RPMI8226 (cell line): ENCODE measurements at regions not wholly inside any gene's neighbourhood (a gene's known extent, or its start where the extent isn't known, plus 50 kb on each side); places are given as distances from the start of the nearest gene placed in this dataset.

Source experiments
- DNase-seq: peaks from one replicate; pipeline ENCODE4 v3.0.0-alpha.2; 2015

GRCh38 chr10:118246332-118247295 lies 95.5 kb downstream of the FAM204A start:
- DNase-seq = no peak

DNA sequence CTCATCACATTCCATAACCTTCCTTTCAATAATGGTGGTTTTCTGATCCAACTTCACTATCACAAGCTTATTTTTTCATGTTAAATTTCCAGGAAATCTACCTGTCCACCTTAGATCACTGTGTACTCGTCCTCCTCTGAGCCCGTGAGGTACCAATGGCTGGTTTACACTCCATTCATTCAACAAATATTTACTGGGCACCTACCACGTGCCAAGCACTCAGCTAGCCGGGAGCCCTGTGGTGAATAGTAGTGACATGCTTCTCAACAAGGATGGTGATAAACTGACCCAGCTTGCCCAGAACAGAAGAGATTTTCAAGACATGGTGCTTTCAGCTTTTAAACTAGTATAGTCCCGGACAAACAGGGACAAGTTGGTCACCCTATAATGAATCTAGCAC lies 98.2 kb downstream of the FAM204A start:
- no peak for DNase-seq

DNA sequence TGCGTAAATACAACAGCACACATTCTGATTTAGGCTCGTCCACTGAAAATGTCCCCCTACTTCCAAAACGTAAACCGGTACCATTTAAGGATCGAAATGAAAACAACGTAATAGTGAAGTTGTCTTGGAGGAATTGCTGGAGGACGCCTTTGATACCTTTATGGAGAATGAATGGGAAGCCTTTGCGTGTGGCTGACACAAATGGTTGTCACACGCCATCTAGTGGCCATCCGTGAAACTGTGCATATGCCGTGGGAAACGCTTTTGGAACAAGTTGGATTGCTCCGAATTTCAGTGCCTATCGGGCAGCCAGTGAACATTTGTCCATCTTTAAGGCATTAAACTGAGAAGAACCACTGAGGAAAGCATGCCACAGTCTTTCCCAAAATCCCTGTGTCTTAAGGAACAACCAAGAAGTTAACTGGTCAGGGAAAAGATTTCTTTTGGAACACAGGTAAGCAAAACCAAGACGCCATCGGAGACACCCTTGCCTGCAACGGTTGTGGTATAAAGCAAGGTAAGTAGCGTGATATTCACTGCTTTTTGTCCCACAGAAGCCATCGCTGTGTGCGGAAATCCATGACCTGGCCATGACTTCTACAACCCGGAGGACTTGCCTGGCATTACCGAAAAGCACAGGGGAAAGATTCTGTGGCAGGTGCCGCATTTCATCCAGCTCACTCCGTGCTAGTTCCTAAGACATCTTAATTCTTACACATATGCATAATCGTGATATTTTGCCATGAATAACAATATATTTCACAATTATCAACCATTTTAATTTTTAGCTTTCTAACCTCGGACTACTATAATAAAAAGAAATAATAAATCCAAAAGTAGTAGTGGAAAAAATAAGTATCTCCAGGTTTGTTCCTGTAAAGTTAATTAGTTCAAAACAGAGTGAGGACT lies 100.6 kb downstream of the FAM204A start:
- peak; percentile 66 for DNase-seq

DNA sequence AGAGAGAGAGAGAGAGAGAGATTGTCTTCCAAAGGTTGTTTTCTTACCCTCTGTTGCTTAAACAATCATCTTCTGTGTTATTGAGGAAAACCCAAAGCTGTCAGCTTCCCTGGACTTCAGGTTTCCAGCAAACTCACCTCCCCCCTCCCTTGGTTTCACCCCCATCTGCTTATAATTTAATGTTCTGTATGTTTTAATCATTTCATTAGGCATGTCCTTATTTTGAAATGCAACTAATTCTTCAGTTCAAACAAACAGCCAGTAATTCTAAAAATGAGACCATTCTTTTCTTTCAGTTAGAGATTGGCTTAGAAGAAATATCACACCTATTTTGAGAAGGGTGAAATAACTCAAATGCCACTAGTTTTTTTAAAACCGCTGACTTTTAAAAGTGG lies 102.9 kb downstream of the FAM204A start:
- DNase-seq = no peak

DNA sequence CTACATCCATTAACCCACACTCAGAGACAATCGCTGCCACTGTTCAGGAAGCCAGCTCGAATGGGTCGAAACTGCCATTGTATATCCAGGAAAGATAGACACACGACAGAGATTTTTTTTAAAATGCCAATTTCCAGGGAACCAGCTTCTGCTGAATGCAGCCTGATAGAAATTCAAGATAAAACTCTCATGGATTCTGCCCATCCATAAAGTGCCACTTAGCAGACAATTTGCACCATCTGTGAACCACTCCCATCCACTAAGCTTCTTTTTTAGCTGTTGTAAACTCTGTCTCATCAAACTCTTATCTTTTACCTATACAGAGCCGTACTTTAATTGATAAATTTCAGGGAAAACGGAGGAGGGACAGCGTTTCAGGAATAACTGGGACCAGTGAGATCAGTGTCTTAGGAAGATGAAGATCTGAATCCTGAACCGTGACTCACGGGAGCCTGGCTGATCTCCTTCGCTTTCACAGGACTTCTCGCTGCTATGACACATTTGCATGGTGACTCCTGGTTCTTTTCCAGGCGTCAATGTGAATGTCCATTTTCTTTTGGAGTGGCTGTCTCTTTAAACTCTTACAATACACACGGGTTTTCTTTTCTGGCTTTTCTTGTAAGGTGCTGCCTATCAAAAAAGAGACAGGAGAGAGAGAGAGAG lies 103.4 kb downstream of the FAM204A start:
- DNase-seq = no peak

GRCh38 chr10:118237930-118238329 lies 104.2 kb downstream of the FAM204A start:
- DNase-seq = no peak

GRCh38 chr10:118234683-118235082 lies 107.4 kb downstream of the FAM204A start:
- DNase-seq = no peak

DNA sequence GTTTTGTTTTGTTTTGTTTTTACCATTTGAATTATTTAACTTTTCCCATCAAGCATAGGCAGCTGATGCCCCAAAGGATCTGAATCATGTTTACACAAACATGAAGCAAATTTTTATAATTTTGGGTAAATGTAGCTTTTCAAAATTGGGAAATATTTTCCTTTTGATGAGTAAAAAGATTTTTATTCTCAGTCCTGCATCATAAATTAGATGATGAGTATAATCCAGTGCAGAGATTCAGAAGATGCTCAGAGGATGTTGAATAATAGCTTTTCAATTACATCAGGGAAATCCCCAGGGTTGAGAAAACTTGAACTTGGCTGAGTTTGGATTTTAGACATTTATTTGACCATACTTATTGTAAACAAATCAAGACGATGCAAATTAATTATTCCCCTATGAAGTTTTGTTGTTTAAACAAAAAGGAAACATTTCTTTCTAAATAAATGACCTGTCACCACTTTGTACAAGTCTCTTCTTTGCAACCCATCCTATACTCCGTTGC lies 121.7 kb downstream of the FAM204A start:
- no peak for DNase-seq

GRCh38 chr10:118218562-118218961 lies 123.6 kb downstream of the FAM204A start:
- DNase-seq = no peak

DNA sequence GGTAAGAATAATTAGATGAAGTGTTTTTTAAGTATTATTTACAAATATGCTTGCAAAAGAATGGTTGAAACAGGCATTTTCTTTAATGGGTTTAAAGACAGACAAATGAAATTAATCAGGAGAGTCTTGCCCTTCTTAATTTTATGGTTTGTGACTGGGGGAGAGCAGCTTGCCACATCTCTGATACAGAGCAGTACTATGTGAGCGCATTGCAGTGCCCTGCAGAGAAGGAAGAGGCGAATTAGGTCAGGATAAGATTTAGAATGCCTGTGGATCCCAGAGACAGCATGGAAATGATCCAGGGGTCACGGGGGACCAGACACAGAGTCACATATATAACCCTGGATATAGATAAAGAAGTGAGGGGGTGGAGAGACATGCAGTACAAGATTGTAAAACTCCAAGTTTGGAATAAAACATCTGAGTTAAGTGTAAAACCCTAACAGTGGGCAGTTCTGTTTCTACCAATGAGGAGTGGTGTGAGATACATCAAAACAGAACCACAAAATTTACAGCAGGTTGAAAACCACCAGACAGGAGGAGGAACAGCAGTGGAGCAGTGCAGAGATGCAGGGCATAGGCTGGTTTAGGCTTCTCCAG lies 125.5 kb downstream of the FAM204A start:
- DNase-seq = no peak

DNA sequence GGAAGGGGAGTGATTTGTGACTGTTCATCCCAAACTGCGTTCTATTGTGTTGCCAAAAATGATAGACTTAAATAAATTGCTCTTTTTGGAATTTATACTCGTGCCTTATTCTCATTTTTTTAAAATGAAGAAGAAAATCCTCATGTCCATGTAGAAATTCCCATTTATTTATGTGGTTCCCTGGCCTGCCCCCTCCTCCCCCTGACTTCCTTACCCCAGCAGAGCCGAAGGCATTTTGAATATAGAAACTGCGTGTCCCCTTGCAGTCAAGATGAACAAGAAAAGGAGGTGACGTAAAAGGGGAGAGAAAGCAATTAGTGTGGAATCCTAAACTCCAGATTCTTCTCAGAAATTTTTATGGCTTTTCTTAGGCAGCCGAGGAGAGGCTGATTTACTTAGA lies 126.1 kb downstream of the FAM204A start:
- DNase-seq = no peak

GRCh38 chr10:118214776-118215175 lies 127.3 kb downstream of the FAM204A start:
- DNase-seq = no peak

DNA sequence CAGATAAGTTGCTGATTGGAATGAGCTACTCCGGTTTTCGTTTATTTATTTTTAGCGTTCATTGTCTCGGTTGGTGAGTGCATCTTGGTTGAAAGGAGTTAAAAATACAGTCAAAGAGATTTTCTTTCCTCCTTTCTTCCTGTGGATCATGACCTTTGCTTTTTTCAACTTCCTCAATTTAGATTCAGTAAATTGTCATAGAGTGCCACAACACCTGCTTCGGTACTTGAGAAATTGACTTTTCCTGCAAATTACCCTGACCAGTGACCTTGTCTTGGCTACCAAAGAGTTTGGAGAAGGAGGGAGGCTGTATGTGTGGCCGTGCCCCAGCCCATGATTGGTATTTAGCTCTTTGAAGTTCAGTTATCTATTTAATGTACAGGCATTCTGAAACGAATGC lies 128.7 kb downstream of the FAM204A start:
- DNase-seq = peak; percentile 24

- DNase-seq = no peak
Measured at GRCh38 chr10:118210276-118210675, 131.8 kb downstream of the FAM204A start.

- DNase-seq = no peak
Measured at GRCh38 chr10:118209215-118209614, 132.9 kb downstream of the FAM204A start.

DNA sequence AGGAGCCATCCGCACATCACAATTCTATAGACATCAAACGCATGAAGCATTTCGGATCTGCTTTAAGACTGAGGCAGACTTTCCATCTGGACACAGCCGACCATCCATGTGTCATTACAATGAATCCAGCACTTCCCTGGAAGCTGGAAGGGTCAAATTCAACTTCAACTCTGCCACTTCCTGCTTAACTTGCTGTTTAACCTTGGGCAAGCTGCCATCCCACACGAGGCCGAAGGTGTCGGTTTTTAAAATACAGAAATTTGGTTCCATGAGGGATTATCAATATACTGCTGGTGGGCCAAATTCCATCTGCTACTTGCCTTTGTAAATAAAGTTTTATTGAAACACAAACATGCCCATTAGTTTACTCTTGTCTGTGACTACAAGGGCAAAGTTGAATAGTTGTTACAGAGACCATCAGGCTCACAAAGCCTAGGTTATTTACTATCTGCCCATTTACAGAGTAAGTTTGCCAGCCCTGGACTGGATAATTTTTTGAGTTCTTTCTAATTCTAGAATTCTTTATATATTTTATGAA lies 134.6 kb downstream of the FAM204A start:
- no peak for DNase-seq

DNA sequence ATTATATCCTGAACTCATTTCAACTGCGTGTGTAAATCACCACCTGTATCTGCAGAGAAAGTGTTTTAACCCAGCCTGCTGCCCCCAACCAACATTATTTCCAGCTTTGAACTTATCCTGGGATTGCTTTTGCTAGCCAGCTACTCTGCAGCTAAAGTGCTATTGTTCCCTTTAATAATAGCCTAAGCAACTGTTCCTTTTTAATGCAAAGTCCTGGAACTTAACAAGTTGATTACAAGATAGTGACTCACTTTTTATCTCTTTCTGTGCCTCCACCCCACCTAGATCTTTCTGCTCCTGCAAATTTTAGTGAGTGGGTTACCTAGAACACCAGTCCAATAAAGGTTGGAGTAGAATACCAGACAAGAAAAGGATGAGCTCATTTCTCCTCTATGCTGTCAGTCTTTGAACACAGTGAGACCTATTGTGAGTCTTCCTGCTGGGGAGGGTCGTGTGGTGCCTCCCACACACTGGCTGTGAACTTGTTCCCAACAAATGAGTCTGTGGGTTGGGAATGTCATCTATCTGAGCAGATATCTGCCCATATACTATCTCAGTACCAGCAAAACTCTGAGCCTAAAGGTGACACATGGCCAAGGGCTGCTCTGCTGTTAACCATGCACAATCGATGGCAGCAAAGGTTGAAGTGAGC lies 137.7 kb downstream of the FAM204A start:
- no peak for DNase-seq

GRCh38 chr10:118203461-118203860 lies 138.7 kb downstream of the FAM204A start:
- DNase-seq = no peak

DNA sequence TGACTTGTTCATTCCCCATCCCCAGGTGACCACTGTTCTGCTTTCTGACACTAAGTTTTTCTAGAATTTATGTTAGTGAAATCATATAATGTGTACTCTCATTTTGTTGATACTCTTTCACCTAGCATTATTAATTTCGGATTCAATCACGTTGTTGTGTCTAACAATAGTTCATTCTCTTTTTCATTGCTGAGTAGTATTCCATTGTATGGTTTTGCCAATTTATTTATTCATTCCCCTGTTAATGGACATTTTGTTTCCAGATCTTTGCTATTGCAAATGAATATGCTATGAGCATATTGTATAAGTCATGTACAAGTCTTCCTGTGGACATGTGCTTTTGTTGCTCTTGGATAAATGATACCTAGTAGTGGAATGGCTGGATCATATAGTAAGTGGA lies 146.4 kb downstream of the FAM204A start:
- DNase-seq = no peak

DNA sequence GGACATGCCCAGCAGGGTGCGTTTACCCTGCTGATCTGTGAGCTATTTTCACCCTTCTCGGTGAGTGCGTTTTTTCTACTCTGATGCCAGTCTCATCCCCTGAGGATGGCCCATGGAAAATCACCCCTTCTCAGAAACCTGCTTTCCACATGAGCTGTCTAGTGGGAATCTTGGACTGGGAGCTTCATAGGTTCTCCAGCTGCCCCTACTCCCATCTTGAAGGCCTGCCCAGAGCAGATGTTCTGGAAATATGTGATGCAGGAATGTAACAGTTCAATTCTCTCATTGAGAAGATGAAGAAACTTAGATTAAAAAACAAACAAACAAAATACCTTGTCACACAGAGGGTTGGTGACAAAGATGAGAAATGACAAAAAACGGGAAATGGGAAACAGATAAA lies 146.9 kb upstream of the RAB11FIP2 start:
- no peak for DNase-seq

DNA sequence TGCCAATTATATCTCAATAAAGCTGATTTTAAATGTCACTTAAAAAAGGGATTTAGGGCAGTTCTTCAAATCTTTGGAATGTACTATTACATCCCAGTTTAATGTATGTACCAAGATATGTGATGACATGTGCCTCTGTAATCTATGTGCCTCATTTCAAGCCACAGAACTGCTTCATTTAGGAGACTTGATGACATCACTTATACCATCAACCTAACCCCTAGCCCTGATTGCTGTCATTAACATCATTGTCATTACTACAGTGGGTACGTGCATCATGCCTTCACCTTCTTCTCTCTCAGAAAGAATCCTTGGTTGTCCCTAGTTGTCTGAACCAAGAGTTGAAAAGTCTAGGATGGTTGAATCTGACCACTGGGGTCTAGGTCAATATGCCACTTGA lies 134.3 kb upstream of the RAB11FIP2 start:
- DNase-seq = no peak

DNA sequence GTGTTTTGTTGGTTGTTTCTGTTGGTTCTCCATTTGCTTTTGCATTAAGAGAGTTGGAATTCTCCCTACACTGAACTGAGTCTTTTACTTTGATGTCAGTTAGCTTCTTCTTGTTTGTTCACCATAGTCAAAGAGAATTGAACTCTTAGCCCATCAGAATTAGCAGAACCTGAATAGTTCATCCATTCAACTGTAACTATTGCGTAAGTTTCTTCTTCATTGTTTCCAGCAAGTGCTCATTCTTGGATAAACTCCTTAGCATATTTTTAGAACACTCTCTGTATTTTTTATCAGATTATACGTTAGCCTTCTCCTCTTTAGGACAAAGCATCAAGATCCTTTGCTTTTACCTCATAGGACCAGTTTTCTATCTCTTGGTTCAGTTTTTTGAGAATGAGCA lies 128.4 kb upstream of the RAB11FIP2 start:
- no peak for DNase-seq
